ENCODE measurements at regions not wholly inside any gene's neighbourhood (a gene's known extent, or its start where the extent isn't known, plus 50 kb on each side); places are given as distances from the start of the nearest gene placed in this dataset.

DNA sequence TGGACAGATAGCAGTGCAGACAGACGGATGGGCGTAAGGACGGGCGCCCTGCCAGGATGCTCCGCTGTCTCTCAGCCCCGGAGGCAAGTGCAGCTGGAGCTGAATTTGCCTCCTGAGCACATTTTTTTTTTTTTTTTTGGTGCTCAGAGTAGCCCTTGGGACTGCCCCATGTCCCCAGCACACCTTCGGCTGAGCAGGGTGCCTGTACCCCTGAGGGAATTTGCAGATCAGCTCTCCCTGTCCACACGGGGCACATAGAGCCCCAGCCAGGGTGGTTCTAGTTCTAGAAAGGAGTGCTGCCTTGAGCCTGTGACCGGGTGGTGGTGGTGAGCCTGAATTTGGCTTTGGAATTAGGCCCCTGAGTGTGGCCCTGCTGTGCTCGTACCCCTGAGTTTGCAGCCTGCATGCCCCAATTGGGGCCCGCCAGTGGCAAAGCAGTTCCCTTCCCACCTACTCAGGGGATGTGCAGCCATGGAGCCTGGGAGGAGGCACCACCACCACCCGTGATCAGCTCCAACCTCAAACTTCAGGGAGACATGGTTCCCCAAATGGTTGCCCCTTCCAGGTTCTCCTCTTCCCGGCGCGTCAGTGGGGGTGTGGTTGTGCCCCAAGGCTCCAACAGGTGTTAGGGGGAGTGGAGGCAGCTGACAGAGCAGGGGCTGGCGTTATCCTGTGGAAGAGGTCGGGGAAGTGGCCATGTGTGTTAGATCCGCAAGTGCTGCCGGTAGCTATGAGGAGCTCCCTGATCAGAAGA lies 1232.7 kb downstream of the BRD1 start:
- no peak for TF ChIP-seq POLR2A (IDR thresholded peaks at IDR 0.05)
- TF ChIP-seq, protein P1, sequence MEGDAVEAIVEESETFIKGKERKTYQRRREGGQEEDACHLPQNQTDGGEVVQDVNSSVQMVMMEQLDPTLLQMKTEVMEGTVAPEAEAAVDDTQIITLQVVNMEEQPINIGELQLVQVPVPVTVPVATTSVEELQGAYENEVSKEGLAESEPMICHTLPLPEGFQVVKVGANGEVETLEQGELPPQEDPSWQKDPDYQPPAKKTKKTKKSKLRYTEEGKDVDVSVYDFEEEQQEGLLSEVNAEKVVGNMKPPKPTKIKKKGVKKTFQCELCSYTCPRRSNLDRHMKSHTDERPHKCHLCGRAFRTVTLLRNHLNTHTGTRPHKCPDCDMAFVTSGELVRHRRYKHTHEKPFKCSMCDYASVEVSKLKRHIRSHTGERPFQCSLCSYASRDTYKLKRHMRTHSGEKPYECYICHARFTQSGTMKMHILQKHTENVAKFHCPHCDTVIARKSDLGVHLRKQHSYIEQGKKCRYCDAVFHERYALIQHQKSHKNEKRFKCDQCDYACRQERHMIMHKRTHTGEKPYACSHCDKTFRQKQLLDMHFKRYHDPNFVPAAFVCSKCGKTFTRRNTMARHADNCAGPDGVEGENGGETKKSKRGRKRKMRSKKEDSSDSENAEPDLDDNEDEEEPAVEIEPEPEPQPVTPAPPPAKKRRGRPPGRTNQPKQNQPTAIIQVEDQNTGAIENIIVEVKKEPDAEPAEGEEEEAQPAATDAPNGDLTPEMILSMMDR (IDR thresholded peaks at IDR 0.05), result no peak

All from adrenal gland (tissue), 5 donors.